Hepatocyte (in vitro differentiated cells): ENCODE measurements at regions not wholly inside any gene's neighbourhood (a gene's known extent, or its start where the extent isn't known, plus 50 kb on each side); places are given as distances from the start of the nearest gene placed in this dataset.

Experiments used
- CTCF ChIP-seq: fragments of 200-600 bp; sonication (generic); IDR thresholded peaks from 2 replicates; pipeline ENCODE4 v1.5.1; 2016; ENCODE audit warnings: antibody characterized with exemption, mild to moderate bottlenecking; ENCODE audit not compliant: poor library complexity
- EZH2phosphoT487 ChIP-seq: fragments of 200-600 bp; sonication (generic); IDR thresholded peaks from one replicate; pipeline ENCODE4 v1.6.1; 2018; ENCODE audit warnings: antibody characterized with exemption, mild to moderate bottlenecking, low read depth, moderate library complexity; ENCODE audit not compliant: unreplicated experiment, severe bottlenecking

DNA sequence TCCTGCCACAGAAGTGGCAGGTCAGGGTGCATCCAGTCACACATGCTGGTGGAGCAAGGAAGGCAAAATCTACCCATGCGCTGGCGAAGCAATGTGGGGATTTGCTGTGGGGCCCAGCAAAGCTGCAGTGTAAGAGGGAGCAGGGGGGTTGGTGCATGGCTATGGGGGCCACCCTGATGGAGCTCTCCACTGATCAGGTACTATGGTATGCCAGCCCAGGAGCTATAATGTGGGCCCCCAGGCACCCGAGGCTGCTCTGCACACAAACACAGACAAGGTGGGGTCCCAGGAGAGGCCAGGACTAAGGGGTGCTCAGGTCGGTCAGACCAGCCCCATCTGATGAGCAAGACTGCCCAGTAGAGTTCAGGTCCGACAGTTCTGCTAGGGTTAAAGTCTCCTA lies 213.5 kb downstream of the ZC3H11B start:
- TF ChIP-seq CTCF (no peak), EZH2phosphoT487 (no peak)
